ENCODE measurements at regions not wholly inside any gene's neighbourhood (a gene's known extent, or its start where the extent isn't known, plus 50 kb on each side); places are given as distances from the start of the nearest gene placed in this dataset.

GRCh38 chr3:22045882-22046281, 294.9 kb upstream of the ZNF385D start:
- Histone ChIP-seq H3K79me2 (ENCODE audit: insufficient read depth, low read length) (no peaks in the 10 kb centered on the region), H4K20me1 (ENCODE audit: insufficient read depth, low read length) (no peaks in the 10 kb centered on the region), H3K9me3 (ENCODE audit: low read length) (no peaks in the 10 kb centered on the region), H3K4me2 (ENCODE audit: low read depth, low read length) (no peak overlapping the region), H3K4me1 (ENCODE audit: insufficient read depth, low read length) (no peaks in the 10 kb centered on the region), H3K9ac (ENCODE audit: insufficient read depth, low read depth, low read length) (no peak overlapping the region), H3K27me3 (ENCODE audit: control insufficient read depth in 1 of 2, insufficient read depth in 2 of 2, low read length in 2 of 2) (no peaks in the 10 kb centered on the region), H3K4me3 (replicated peaks in 1 of 3; ENCODE audit: insufficient read depth in 1 of 3, low read depth in 2 of 3, low read length in 3 of 3) (no peak overlapping the region), H2AFZ (ENCODE audit: low read length) (no peak overlapping the region), H3K27ac (ENCODE audit: extremely low read length, insufficient read depth, low read length) (no peak overlapping the region), H3K36me3 (replicated peaks in 1 of 2; ENCODE audit: control insufficient read depth in 1 of 2, insufficient read depth in 2 of 2, low read length in 2 of 2) (no peaks in the 10 kb centered on the region)
- intact Hi-C loops (cut with micrococcal nuclease; ENCODE audit: unreplicated experiment) (no loop called here), in situ Hi-C loops (cut with HindIII; ENCODE audit: extremely low pct_ligation_motif_present, low pct_unique_long_range_greater_than_20kb) (no loop called here)
- WGBS (ENCODE audit: low lambda C conversion rate): 0% methylated on average over 1 of the region's 1 CpG
- ATAC-seq (no peak), DNase-seq (ENCODE audit: low spot score) (no peak), FAIRE-seq (no peak)
- BruUV-seq (replicated peaks): no TSS peak
- CTCF ChIA-PET (ENCODE audit: low intra/inter-chr PET ratio, low total read pairs): no interaction called here
- POLR2A ChIA-PET: no interaction called here
- TF ChIP-seq SOX5 (CRISPR knock-in tag; IDR thresholded peaks at IDR 0.05; ENCODE audit: borderline replicate concordance) (no peak), ZNF660 (CRISPR knock-in tag; IDR thresholded peaks at IDR 0.05; ENCODE audit: borderline replicate concordance, low read depth) (no peak), ZNF713 (CRISPR knock-in tag; IDR thresholded peaks at IDR 0.05) (no peak), ZNF543 (CRISPR knock-in tag; IDR thresholded peaks at IDR 0.05) (no peak), ZKSCAN1 (IDR thresholded peaks at IDR 0.05; ENCODE audit: low read length) (no peak), SAP130 (CRISPR knock-in tag; IDR thresholded peaks at IDR 0.05; ENCODE audit: low read depth) (no peak), ONECUT2 (CRISPR knock-in tag; IDR thresholded peaks at IDR 0.05) (no peak), ZNF24 (IDR thresholded peaks at IDR 0.05) (no peak), TAF1 (CRISPR knock-in tag; IDR thresholded peaks at IDR 0.05) (no peak), ZNF343 (CRISPR knock-in tag; IDR thresholded peaks at IDR 0.05) (no peak), REST (IDR thresholded peaks at IDR 0.05; ENCODE audit: borderline replicate concordance in 1 of 2, low read depth in 1 of 2, low read length in 2 of 2) (no peak)
- TF ChIP-seq, protein P1, sequence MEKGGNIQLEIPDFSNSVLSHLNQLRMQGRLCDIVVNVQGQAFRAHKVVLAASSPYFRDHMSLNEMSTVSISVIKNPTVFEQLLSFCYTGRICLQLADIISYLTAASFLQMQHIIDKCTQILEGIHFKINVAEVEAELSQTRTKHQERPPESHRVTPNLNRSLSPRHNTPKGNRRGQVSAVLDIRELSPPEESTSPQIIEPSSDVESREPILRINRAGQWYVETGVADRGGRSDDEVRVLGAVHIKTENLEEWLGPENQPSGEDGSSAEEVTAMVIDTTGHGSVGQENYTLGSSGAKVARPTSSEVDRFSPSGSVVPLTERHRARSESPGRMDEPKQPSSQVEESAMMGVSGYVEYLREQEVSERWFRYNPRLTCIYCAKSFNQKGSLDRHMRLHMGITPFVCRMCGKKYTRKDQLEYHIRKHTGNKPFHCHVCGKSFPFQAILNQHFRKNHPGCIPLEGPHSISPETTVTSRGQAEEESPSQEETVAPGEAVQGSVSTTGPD (CRISPR knock-in tag; IDR thresholded peaks at IDR 0.05): no peak
- TF ChIP-seq, protein P2, sequence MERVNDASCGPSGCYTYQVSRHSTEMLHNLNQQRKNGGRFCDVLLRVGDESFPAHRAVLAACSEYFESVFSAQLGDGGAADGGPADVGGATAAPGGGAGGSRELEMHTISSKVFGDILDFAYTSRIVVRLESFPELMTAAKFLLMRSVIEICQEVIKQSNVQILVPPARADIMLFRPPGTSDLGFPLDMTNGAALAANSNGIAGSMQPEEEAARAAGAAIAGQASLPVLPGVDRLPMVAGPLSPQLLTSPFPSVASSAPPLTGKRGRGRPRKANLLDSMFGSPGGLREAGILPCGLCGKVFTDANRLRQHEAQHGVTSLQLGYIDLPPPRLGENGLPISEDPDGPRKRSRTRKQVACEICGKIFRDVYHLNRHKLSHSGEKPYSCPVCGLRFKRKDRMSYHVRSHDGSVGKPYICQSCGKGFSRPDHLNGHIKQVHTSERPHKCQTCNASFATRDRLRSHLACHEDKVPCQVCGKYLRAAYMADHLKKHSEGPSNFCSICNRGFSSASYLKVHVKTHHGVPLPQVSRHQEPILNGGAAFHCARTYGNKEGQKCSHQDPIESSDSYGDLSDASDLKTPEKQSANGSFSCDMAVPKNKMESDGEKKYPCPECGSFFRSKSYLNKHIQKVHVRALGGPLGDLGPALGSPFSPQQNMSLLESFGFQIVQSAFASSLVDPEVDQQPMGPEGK (CRISPR knock-in tag; IDR thresholded peaks at IDR 0.05): no peak
- TF ChIP-seq, protein P3, sequence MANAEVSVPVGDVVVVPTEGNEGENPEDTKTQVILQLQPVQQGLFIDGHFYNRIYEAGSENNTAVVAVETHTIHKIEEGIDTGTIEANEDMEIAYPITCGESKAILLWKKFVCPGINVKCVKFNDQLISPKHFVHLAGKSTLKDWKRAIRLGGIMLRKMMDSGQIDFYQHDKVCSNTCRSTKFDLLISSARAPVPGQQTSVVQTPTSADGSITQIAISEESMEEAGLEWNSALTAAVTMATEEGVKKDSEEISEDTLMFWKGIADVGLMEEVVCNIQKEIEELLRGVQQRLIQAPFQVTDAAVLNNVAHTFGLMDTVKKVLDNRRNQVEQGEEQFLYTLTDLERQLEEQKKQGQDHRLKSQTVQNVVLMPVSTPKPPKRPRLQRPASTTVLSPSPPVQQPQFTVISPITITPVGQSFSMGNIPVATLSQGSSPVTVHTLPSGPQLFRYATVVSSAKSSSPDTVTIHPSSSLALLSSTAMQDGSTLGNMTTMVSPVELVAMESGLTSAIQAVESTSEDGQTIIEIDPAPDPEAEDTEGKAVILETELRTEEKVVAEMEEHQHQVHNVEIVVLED (CRISPR knock-in tag; IDR thresholded peaks at IDR 0.05; ENCODE audit: borderline replicate concordance): no peak

Data from HepG2 (cell line).